MM.1S (cell line): ENCODE measurements at regions not wholly inside any gene's neighbourhood (a gene's known extent, or its start where the extent isn't known, plus 50 kb on each side); places are given as distances from the start of the nearest gene placed in this dataset.
"Not testable (repeated sequence)": the region's sequence is repeated elsewhere in the genome, so short reads cannot be mapped to it uniquely, and the experiment has no call there.

Source experiments
- EZH2phosphoT487 ChIP-seq: fragments of 300-600 bp; sonication (generic); IDR thresholded peaks from 2 replicates; pipeline ENCODE4 v1.6.1; 2018; ENCODE audit warnings: antibody characterized with exemption, low read length
- TF ChIP-seq, protein P1 (sequence below): fragments of 300-600 bp; sonication (generic); IDR thresholded peaks from 2 replicates; pipeline ENCODE4 v1.5.1; 2016; ENCODE audit warnings: antibody characterized with exemption, low read length, mixed read lengths

GRCh38 chr10:47578547-47578946 lies 55.1 kb upstream of the AGAP9 start:
- not testable (repeated sequence) for TF ChIP-seq EZH2phosphoT487
- TF ChIP-seq, protein P1, sequence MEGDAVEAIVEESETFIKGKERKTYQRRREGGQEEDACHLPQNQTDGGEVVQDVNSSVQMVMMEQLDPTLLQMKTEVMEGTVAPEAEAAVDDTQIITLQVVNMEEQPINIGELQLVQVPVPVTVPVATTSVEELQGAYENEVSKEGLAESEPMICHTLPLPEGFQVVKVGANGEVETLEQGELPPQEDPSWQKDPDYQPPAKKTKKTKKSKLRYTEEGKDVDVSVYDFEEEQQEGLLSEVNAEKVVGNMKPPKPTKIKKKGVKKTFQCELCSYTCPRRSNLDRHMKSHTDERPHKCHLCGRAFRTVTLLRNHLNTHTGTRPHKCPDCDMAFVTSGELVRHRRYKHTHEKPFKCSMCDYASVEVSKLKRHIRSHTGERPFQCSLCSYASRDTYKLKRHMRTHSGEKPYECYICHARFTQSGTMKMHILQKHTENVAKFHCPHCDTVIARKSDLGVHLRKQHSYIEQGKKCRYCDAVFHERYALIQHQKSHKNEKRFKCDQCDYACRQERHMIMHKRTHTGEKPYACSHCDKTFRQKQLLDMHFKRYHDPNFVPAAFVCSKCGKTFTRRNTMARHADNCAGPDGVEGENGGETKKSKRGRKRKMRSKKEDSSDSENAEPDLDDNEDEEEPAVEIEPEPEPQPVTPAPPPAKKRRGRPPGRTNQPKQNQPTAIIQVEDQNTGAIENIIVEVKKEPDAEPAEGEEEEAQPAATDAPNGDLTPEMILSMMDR, result not testable (repeated sequence)
